ENCODE measurements at regions not wholly inside any gene's neighbourhood (a gene's known extent, or its start where the extent isn't known, plus 50 kb on each side); places are given as distances from the start of the nearest gene placed in this dataset.

- Histone ChIP-seq H3K27me3 (ENCODE audit: control insufficient read depth in 1 of 2, insufficient read depth in 2 of 2, low read length in 2 of 2) (peaks cover 13 to 38% of the 10 kb centered on the region in 2 donors), H3K9ac (ENCODE audit: low read length in 2 of 2) (no peak overlapping the region), H3K9me3 (ENCODE audit: control insufficient read depth in 2 of 2, low read length in 2 of 2) (no peaks in the 10 kb centered on the region), H3K36me3 (ENCODE audit: control insufficient read depth in 2 of 2, insufficient read depth in 2 of 2, low read length in 2 of 2) (no peaks in the 10 kb centered on the region), H3K27ac (ENCODE audit: low read length) (no peak overlapping the region), H3K4me3 (ENCODE audit: low read length in 2 of 2) (peak overlapping the region in 1 of 2 donors; percentile 50), H3K4me1 (ENCODE audit: control insufficient read depth, insufficient read depth, low read length) (peaks cover 12% of the 10 kb centered on the region)
Observed at GRCh38 chr13:107865643-107866031, 349.7 kb downstream of the LIG4 start.

GRCh38 chr13:107865318-107865575 is 350.1 kb downstream of the LIG4 start:
- H3K4me3 ChIP-seq (ENCODE audit: low read length in 2 of 2) = no peak overlapping the region

GRCh38 chr13:107864543-107865317 is 350.6 kb downstream of the LIG4 start:
- Histone ChIP-seq H3K4me1 (ENCODE audit: control insufficient read depth, insufficient read depth, low read length) (peaks cover 12% of the 10 kb centered on the region), H3K36me3 (ENCODE audit: control insufficient read depth in 2 of 2, insufficient read depth in 2 of 2, low read length in 2 of 2) (no peaks in the 10 kb centered on the region), H3K9me3 (ENCODE audit: control insufficient read depth in 2 of 2, low read length in 2 of 2) (no peaks in the 10 kb centered on the region), H3K4me3 (ENCODE audit: low read length in 2 of 2) (no peak overlapping the region), H3K27ac (ENCODE audit: low read length) (no peak overlapping the region), H3K27me3 (ENCODE audit: control insufficient read depth in 1 of 2, insufficient read depth in 2 of 2, low read length in 2 of 2) (peaks cover 13 to 36% of the 10 kb centered on the region in 2 donors), H3K9ac (ENCODE audit: low read length in 2 of 2) (no peak overlapping the region)

More at GRCh38 chr13:107865318-107865575, 350.1 kb downstream of the LIG4 start:
- H3K27ac ChIP-seq (ENCODE audit: low read length) = no peak overlapping the region
- H3K9ac ChIP-seq (ENCODE audit: low read length in 2 of 2) = no peak overlapping the region
- peaks cover 12% of the 10 kb centered on the region for H3K4me1 ChIP-seq (ENCODE audit: control insufficient read depth, insufficient read depth, low read length)
- no peaks in the 10 kb centered on the region for H3K9me3 ChIP-seq (ENCODE audit: control insufficient read depth in 2 of 2, low read length in 2 of 2)
- peaks cover 13 to 36% of the 10 kb centered on the region in 2 donors for H3K27me3 ChIP-seq (ENCODE audit: control insufficient read depth in 1 of 2, insufficient read depth in 2 of 2, low read length in 2 of 2)
- no peaks in the 10 kb centered on the region for H3K36me3 ChIP-seq (ENCODE audit: control insufficient read depth in 2 of 2, insufficient read depth in 2 of 2, low read length in 2 of 2)

GRCh38 chr13:107860284-107860683 is 355.1 kb downstream of the LIG4 start:
- Histone ChIP-seq H3K4me1 (ENCODE audit: control insufficient read depth, insufficient read depth, low read length) (no peaks in the 10 kb centered on the region), H3K9me3 (ENCODE audit: control insufficient read depth in 2 of 2, low read length in 2 of 2) (no peaks in the 10 kb centered on the region), H3K4me3 (ENCODE audit: low read length in 2 of 2) (no peak overlapping the region), H3K27ac (ENCODE audit: low read length) (no peak overlapping the region), H3K27me3 (ENCODE audit: control insufficient read depth in 1 of 2, insufficient read depth in 2 of 2, low read length in 2 of 2) (peaks cover 2 to 5% of the 10 kb centered on the region in 2 donors), H3K9ac (ENCODE audit: low read length in 2 of 2) (no peak overlapping the region), H3K36me3 (ENCODE audit: control insufficient read depth in 2 of 2, insufficient read depth in 2 of 2, low read length in 2 of 2) (no peaks in the 10 kb centered on the region)

- Histone ChIP-seq H3K9me3 (ENCODE audit: control insufficient read depth in 2 of 2, low read length in 2 of 2) (no peaks in the 10 kb centered on the region), H3K4me1 (ENCODE audit: control insufficient read depth, insufficient read depth, low read length) (no peaks in the 10 kb centered on the region), H3K4me3 (ENCODE audit: low read length in 2 of 2) (no peak overlapping the region), H3K36me3 (ENCODE audit: control insufficient read depth in 2 of 2, insufficient read depth in 2 of 2, low read length in 2 of 2) (no peaks in the 10 kb centered on the region), H3K27ac (ENCODE audit: low read length) (no peak overlapping the region), H3K9ac (ENCODE audit: low read length in 2 of 2) (no peak overlapping the region), H3K27me3 (ENCODE audit: control insufficient read depth in 1 of 2, insufficient read depth in 2 of 2, low read length in 2 of 2) (no peaks in the 10 kb centered on the region)
Observed at GRCh38 chr13:107854880-107855279, 360.5 kb downstream of the LIG4 start.

- Histone ChIP-seq H3K4me1 (ENCODE audit: control insufficient read depth, insufficient read depth, low read length) (no peaks in the 10 kb centered on the region), H3K9me3 (ENCODE audit: control insufficient read depth in 2 of 2, low read length in 2 of 2) (no peaks in the 10 kb centered on the region), H3K9ac (ENCODE audit: low read length in 2 of 2) (no peak overlapping the region), H3K27ac (ENCODE audit: low read length) (no peak overlapping the region), H3K36me3 (ENCODE audit: control insufficient read depth in 2 of 2, insufficient read depth in 2 of 2, low read length in 2 of 2) (no peaks in the 10 kb centered on the region), H3K4me3 (ENCODE audit: low read length in 2 of 2) (no peak overlapping the region), H3K27me3 (ENCODE audit: control insufficient read depth in 1 of 2, insufficient read depth in 2 of 2, low read length in 2 of 2) (no peaks in the 10 kb centered on the region)
Observed at GRCh38 chr13:107852072-107852471, 363.3 kb downstream of the LIG4 start.

- H3K27me3 ChIP-seq (ENCODE audit: control insufficient read depth in 1 of 2, insufficient read depth in 2 of 2, low read length in 2 of 2) = no peaks in the 10 kb centered on the region
- H3K4me1 ChIP-seq (ENCODE audit: control insufficient read depth, insufficient read depth, low read length) = no peaks in the 10 kb centered on the region
- no peak overlapping the region for H3K27ac ChIP-seq (ENCODE audit: low read length)
- H3K4me3 ChIP-seq (ENCODE audit: low read length in 2 of 2) = no peak overlapping the region
- H3K9me3 ChIP-seq (ENCODE audit: control insufficient read depth in 2 of 2, low read length in 2 of 2) = no peaks in the 10 kb centered on the region
- no peaks in the 10 kb centered on the region for H3K36me3 ChIP-seq (ENCODE audit: control insufficient read depth in 2 of 2, insufficient read depth in 2 of 2, low read length in 2 of 2)
- H3K9ac ChIP-seq (ENCODE audit: low read length in 2 of 2) = no peak overlapping the region
Observed at GRCh38 chr13:107851670-107852069, 363.7 kb downstream of the LIG4 start.

- Histone ChIP-seq H3K9me3 (ENCODE audit: control insufficient read depth in 2 of 2, low read length in 2 of 2) (no peaks in the 10 kb centered on the region), H3K4me3 (ENCODE audit: low read length in 2 of 2) (no peak overlapping the region), H3K36me3 (ENCODE audit: control insufficient read depth in 2 of 2, insufficient read depth in 2 of 2, low read length in 2 of 2) (no peaks in the 10 kb centered on the region), H3K27ac (ENCODE audit: low read length) (no peak overlapping the region), H3K4me1 (ENCODE audit: control insufficient read depth, insufficient read depth, low read length) (no peaks in the 10 kb centered on the region), H3K9ac (ENCODE audit: low read length in 2 of 2) (no peak overlapping the region), H3K27me3 (ENCODE audit: control insufficient read depth in 1 of 2, insufficient read depth in 2 of 2, low read length in 2 of 2) (no peaks in the 10 kb centered on the region)
Observed at GRCh38 chr13:107847406-107847805, 367.9 kb downstream of the LIG4 start.

- Histone ChIP-seq H3K4me1 (ENCODE audit: control insufficient read depth, insufficient read depth, low read length) (no peaks in the 10 kb centered on the region), H3K36me3 (ENCODE audit: control insufficient read depth in 2 of 2, insufficient read depth in 2 of 2, low read length in 2 of 2) (no peaks in the 10 kb centered on the region), H3K4me3 (ENCODE audit: low read length in 2 of 2) (no peak overlapping the region), H3K9me3 (ENCODE audit: control insufficient read depth in 2 of 2, low read length in 2 of 2) (no peaks in the 10 kb centered on the region), H3K9ac (ENCODE audit: low read length in 2 of 2) (no peak overlapping the region), H3K27me3 (ENCODE audit: control insufficient read depth in 1 of 2, insufficient read depth in 2 of 2, low read length in 2 of 2) (no peaks in the 10 kb centered on the region), H3K27ac (ENCODE audit: low read length) (no peak overlapping the region)
Observed at GRCh38 chr13:107846642-107847041, 368.7 kb downstream of the LIG4 start.

- no peak overlapping the region for H3K27ac ChIP-seq (ENCODE audit: low read length)
- H3K9me3 ChIP-seq (ENCODE audit: control insufficient read depth in 2 of 2, low read length in 2 of 2) = no peaks in the 10 kb centered on the region
- no peak overlapping the region for H3K4me3 ChIP-seq (ENCODE audit: low read length in 2 of 2)
- no peak overlapping the region for H3K9ac ChIP-seq (ENCODE audit: low read length in 2 of 2)
- no peaks in the 10 kb centered on the region for H3K36me3 ChIP-seq (ENCODE audit: control insufficient read depth in 2 of 2, insufficient read depth in 2 of 2, low read length in 2 of 2)
- no peaks in the 10 kb centered on the region for H3K27me3 ChIP-seq (ENCODE audit: control insufficient read depth in 1 of 2, insufficient read depth in 2 of 2, low read length in 2 of 2)
- H3K4me1 ChIP-seq (ENCODE audit: control insufficient read depth, insufficient read depth, low read length) = no peaks in the 10 kb centered on the region
Observed at GRCh38 chr13:107845911-107846310, 369.4 kb downstream of the LIG4 start.

- peaks cover 0 to under 1% of the 10 kb centered on the region in 2 donors for H3K27me3 ChIP-seq (ENCODE audit: control insufficient read depth in 1 of 2, insufficient read depth in 2 of 2, low read length in 2 of 2)
- no peaks in the 10 kb centered on the region for H3K9me3 ChIP-seq (ENCODE audit: control insufficient read depth in 2 of 2, low read length in 2 of 2)
- no peak overlapping the region for H3K4me3 ChIP-seq (ENCODE audit: low read length in 2 of 2)
- H3K27ac ChIP-seq (ENCODE audit: low read length) = no peak overlapping the region
- H3K4me1 ChIP-seq (ENCODE audit: control insufficient read depth, insufficient read depth, low read length) = no peaks in the 10 kb centered on the region
- H3K9ac ChIP-seq (ENCODE audit: low read length in 2 of 2) = no peak overlapping the region
- no peaks in the 10 kb centered on the region for H3K36me3 ChIP-seq (ENCODE audit: control insufficient read depth in 2 of 2, insufficient read depth in 2 of 2, low read length in 2 of 2)
Observed at GRCh38 chr13:107843681-107844080, 371.7 kb downstream of the LIG4 start.
